Mononuclear cell (primary cell): ENCODE measurements at regions not wholly inside any gene's neighbourhood (a gene's known extent, or its start where the extent isn't known, plus 50 kb on each side); places are given as distances from the start of the nearest gene placed in this dataset.
"Not testable (repeated sequence)": the region's sequence is repeated elsewhere in the genome, so short reads cannot be mapped to it uniquely, and the experiment has no call there.

Experiments
- H3K27me3 ChIP-seq: 2 replicates; pipeline ENCODE4 v1.6.0; 2011; ENCODE audit warnings: low read length, control low read depth; ENCODE audit not compliant: insufficient read depth
- H3K4me1 ChIP-seq: 2 replicates; pipeline ENCODE4 v1.5.1; 2011; ENCODE audit warnings: mild to moderate bottlenecking, low read length, control low read depth; ENCODE audit not compliant: insufficient read depth
- H3K4me3 ChIP-seq: 2 replicates; pipeline ENCODE4 v1.5.1; 2011; ENCODE audit warnings: mild to moderate bottlenecking, low read length, moderate library complexity
- H3K9me3 ChIP-seq: 2 replicates; pipeline ENCODE4 v1.5.1; 2011; ENCODE audit warnings: low read depth, mild to moderate bottlenecking, control low read depth, low read length

GRCh38 chr1:98575955-98576354, 85.6 kb upstream of the SNX7 start:
- Histone ChIP-seq H3K9me3 (no peaks in the 10 kb centered on the region), H3K27me3 (no peaks in the 10 kb centered on the region), H3K4me1 (no peaks in the 10 kb centered on the region), H3K4me3 (no peak overlapping the region)

DNA sequence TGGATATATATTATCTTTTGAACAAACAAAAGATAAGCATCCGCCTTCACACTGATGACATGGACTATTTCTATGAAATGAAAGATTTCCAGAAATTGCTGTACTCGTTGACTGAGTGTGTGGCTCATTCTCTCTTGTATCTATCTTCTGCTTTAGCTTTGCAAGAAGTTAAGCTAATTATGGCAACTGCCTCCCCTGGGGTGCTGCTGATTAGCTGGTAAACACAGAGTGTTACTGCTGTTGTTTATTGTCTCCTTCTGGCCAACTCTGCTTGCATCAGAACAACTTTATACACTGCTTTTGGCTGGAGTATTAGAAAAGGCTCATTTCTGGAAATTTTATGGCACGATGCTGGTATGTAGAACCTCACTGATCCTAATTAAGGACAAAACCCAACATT, 95.6 kb upstream of the SNX7 start:
- H3K9me3 ChIP-seq, result no peaks in the 10 kb centered on the region

GRCh38 chr1:98559291-98559690, 102.2 kb upstream of the SNX7 start:
- H3K27me3 ChIP-seq, result no peaks in the 10 kb centered on the region
- H3K4me1 ChIP-seq, result no peaks in the 10 kb centered on the region
- no peaks in the 10 kb centered on the region for H3K9me3 ChIP-seq
- no peak overlapping the region for H3K4me3 ChIP-seq

More for the DNA sequence above, 95.6 kb upstream of the SNX7 start:
- Histone ChIP-seq H3K27me3 (no peaks in the 10 kb centered on the region), H3K4me1 (no peaks in the 10 kb centered on the region), H3K4me3 (no peak overlapping the region)

- Histone ChIP-seq H3K4me1 (no peaks in the 10 kb centered on the region), H3K9me3 (no peaks in the 10 kb centered on the region), H3K4me3 (no peak overlapping the region), H3K27me3 (no peaks in the 10 kb centered on the region)
These were observed 103.6 kb upstream of the SNX7 start for GRCh38 chr1:98557895-98558294.

- Histone ChIP-seq H3K4me1 (no peaks in the 10 kb centered on the region), H3K27me3 (no peaks in the 10 kb centered on the region), H3K9me3 (no peaks in the 10 kb centered on the region), H3K4me3 (no peak overlapping the region)
These were observed 104.9 kb upstream of the SNX7 start for GRCh38 chr1:98556521-98557158.

DNA sequence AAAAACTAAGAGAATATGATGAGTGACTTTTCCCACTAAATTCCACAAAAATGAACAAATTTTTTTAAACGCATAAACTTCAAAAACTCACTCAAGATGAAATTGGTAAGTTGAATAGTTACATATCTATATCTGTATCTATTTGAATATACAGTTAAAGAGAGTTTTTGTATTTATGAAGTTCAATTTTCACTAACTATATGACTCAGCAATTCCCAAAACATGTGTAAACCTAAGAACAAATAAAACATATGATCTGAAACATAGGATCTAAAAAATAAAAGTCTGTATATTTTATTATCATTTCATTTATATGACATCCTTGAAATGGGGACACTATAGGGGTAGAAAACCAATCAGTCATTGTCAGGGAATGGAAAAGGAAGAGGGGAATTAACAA, 105.7 kb upstream of the SNX7 start:
- H3K27me3 ChIP-seq, result no peaks in the 10 kb centered on the region
- H3K4me3 ChIP-seq, result no peak overlapping the region
- no peaks in the 10 kb centered on the region for H3K9me3 ChIP-seq
- no peaks in the 10 kb centered on the region for H3K4me1 ChIP-seq

DNA sequence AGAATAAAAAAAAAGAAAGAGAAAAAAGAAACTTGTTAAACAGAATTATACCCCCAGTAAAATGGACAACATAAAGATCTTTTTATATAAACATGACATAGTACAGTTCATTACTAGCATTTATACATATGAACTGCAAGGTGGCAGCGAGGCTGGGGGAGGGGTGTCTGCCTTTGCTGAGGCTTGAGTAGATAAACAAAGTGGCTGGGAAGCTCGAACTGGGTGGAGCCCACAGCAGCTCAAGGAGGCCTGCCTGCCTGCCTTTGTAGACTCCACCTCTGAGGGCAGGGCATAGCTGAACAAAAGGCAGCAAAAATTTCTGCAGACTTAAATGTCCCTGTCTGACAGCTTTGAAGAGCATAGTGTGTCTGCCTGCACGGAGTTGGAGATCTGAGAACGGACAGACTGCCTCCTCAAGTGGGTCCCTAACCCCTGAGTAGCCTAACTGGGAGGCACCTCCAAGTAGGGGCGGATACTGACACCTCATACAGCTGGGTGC, 108.9 kb upstream of the SNX7 start:
- not testable (repeated sequence) for H3K9me3 ChIP-seq, H3K27me3 ChIP-seq, H3K4me3 ChIP-seq, H3K4me1 ChIP-seq

- Histone ChIP-seq H3K4me1 (no peaks in the 10 kb centered on the region), H3K9me3 (no peaks in the 10 kb centered on the region), H3K27me3 (no peaks in the 10 kb centered on the region), H3K4me3 (no peak overlapping the region)
These were observed 111.4 kb upstream of the SNX7 start for GRCh38 chr1:98550076-98550475.

GRCh38 chr1:98546319-98546718, 115.2 kb upstream of the SNX7 start:
- H3K27me3 ChIP-seq, result no peaks in the 10 kb centered on the region
- no peak overlapping the region for H3K4me3 ChIP-seq
- H3K9me3 ChIP-seq, result no peaks in the 10 kb centered on the region
- H3K4me1 ChIP-seq, result no peaks in the 10 kb centered on the region

DNA sequence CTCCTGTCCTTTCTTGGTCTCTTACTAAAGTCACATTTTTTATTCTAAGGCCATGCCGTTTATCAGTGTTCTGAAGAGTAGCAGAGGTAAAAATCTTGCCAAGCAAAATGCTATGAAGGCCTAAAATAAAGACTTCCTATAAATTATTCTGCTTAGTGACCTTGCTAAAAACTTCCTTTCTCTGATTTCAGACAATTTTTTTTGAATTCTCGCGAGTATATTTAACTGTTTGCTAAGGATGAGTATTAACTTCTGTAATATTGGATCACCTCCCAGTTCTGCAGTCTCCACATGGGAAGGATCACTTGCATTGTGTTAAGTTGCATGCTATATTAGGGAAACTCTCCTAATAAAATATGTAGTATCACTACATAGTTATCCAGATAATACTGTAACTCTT, 123.4 kb upstream of the SNX7 start:
- Histone ChIP-seq H3K27me3 (no peaks in the 10 kb centered on the region), H3K9me3 (no peaks in the 10 kb centered on the region), H3K4me3 (no peak overlapping the region), H3K4me1 (no peaks in the 10 kb centered on the region)

GRCh38 chr1:98523256-98523655, 138.3 kb upstream of the SNX7 start:
- H3K9me3 ChIP-seq, result peaks cover 25% of the 10 kb centered on the region
- H3K4me3 ChIP-seq, result no peak overlapping the region
- no peaks in the 10 kb centered on the region for H3K27me3 ChIP-seq
- H3K4me1 ChIP-seq, result no peaks in the 10 kb centered on the region

DNA sequence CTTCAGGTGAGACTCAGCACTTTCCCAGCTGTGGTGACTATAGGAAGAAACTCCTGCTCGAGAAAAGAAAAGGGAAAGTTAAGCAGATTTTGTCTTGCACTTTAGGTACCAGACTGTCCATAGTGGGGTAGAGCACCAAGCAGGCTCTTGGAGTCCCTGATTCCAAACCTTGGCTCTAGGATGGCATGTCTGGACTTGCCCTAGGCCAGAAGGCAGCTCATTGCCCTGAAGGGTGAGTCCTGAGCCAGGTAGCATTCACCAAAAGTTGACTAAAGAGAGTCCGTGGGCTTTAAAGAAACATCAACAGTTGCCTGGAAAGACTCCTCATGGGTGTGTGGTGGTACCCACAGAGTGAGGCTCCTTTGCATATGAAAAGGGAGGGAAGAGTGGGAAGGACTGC, 145.2 kb upstream of the SNX7 start:
- no peak overlapping the region for H3K4me3 ChIP-seq
- no peaks in the 10 kb centered on the region for H3K4me1 ChIP-seq
- no peaks in the 10 kb centered on the region for H3K27me3 ChIP-seq
- peaks cover 8% of the 10 kb centered on the region for H3K9me3 ChIP-seq

- no peaks in the 10 kb centered on the region for H3K4me1 ChIP-seq
- H3K9me3 ChIP-seq, result peaks cover 8% of the 10 kb centered on the region
- no peak overlapping the region for H3K4me3 ChIP-seq
- H3K27me3 ChIP-seq, result no peaks in the 10 kb centered on the region
These were observed 145.8 kb upstream of the SNX7 start for GRCh38 chr1:98515744-98516143.

DNA sequence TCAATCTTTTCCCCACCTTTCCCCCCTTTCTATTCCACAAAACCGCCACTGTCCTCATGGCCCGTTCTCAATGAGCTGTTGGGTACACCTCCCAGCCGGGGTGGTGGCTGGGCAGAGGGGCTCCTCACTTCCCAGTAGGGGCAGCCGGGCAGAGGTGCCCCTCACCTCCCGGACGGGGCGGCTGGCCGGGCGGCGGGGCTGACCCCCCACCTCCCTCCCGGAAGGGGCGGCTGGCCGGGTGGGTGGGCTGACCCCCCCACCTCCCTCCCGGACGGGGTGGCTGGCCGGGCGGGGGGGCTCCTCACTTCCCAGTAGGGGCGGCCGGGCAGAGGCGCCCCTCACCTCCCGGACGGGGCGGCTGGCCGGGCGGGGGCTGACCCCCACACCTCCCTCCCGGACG, 149.3 kb upstream of the SNX7 start:
- H3K4me3 ChIP-seq, H3K4me1 ChIP-seq, H3K27me3 ChIP-seq: not testable (repeated sequence)
- H3K9me3 ChIP-seq, result peaks cover 14% of the 10 kb centered on the region

GRCh38 chr1:98503771-98504170, 157.8 kb upstream of the SNX7 start:
- H3K27me3 ChIP-seq, result no peaks in the 10 kb centered on the region

DNA sequence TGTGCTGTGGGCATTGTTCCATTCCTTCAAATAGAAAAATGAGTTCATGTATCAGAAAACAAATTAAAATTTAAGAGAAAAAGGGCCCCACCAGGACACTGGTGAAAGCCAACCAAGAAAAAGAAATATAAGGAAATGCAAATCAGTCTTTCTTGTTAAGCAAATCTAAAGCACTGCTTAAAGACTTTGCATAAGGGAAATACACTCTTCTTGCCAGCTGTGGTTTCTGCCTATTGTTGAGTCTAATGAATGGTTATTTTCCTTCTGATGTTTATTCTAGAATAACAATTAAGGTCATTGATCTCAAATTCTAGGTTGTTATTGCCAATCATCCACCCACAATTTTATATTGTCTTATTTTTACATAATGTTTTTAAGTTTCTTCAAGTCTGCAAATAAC, 158.6 kb upstream of the SNX7 start:
- Histone ChIP-seq H3K4me1 (no peaks in the 10 kb centered on the region), H3K4me3 (no peak overlapping the region), H3K27me3 (no peaks in the 10 kb centered on the region), H3K9me3 (peaks cover 17% of the 10 kb centered on the region)

More at GRCh38 chr1:98503771-98504170, 157.8 kb upstream of the SNX7 start:
- Histone ChIP-seq H3K4me1 (no peaks in the 10 kb centered on the region), H3K9me3 (peaks cover 24% of the 10 kb centered on the region), H3K4me3 (no peak overlapping the region)
